ENCODE measurements at regions not wholly inside any gene's neighbourhood (a gene's known extent, or its start where the extent isn't known, plus 50 kb on each side); places are given as distances from the start of the nearest gene placed in this dataset.

DNA sequence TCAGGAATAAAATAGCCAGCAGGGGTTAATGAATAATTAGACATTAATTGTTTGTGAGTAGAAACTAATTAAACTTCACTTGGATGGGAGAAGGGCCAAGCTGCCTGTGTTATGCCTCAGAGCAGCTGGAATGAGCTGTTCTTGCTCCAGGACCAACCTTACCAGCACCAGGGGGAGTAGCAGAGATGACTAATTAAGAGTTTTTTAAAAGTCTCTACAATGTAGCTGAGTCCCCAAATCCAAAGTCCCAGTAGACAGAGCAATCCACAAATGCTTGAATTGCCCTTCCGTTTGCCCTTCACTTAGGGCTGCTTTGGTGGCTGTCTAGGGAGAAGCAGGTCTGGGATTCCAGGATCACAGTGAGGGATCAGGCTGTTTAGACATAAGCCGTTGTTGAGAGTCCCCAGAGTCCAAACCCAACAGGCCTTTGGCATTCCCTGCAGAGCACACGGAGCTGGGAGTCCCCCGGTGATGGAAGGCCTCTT is 59.4 kb downstream of the RHOB start:
- no peaks in the 10 kb centered on the region for H3K36me3 ChIP-seq (ENCODE audit: control insufficient read depth, insufficient read depth, low read length)
- H3K27me3 ChIP-seq (ENCODE audit: control insufficient read depth in 2 of 2, insufficient read depth in 2 of 2, low read length in 2 of 2), result peaks cover 0 to 6% of the 10 kb centered on the region in 2 experiments; a peak in 2 of 5 replicates
- POLR2A ChIA-PET, result interaction anchor here (0.7 kb wide), 1 partner anchor 343 kb away, joined by 3 read pairs; no protein-coding TSS in a partner anchor
- no peak overlapping the region for H3K27ac ChIP-seq (ENCODE audit: extremely low read depth, low read depth, low read length)
- in situ Hi-C loops (cut with MboI) (no loop called here), intact Hi-C loops (cut with micrococcal nuclease) (no loop called here)
- CTCF ChIA-PET (ENCODE audit: low intra/inter-chr PET ratio), result no interaction called here
- BruUV-seq (replicated peaks), result no TSS peak
- no peaks in the 10 kb centered on the region for H3K79me2 ChIP-seq (ENCODE audit: control insufficient read depth, insufficient read depth, low read length)
- no peak overlapping the region for H3K4me3 ChIP-seq
- no peak overlapping the region for H3K4me2 ChIP-seq (ENCODE audit: insufficient read depth, low read length)
- ATAC-seq (no peak), DNase-seq (ENCODE audit: extremely low read depth in 1 of 4, low spot score in 3 of 4) (no peak), FAIRE-seq (no peak)
- no peak overlapping the region for H3K9ac ChIP-seq (ENCODE audit: insufficient read depth in 1 of 2, low read depth in 2 of 2, low read length in 2 of 2)
- H3K9me1 ChIP-seq (ENCODE audit: control insufficient read depth, insufficient read depth, low read length), result no peaks in the 10 kb centered on the region
- 9% methylated on average over 4 of the region's 4 CpGs for WGBS (ENCODE audit: insufficient coverage, low coverage, missing lambda C conversion rate)
- no peaks in the 10 kb centered on the region for H4K20me1 ChIP-seq (replicated peaks; ENCODE audit: control insufficient read depth, insufficient read depth, low read length)
- TF ChIP-seq NELFE (IDR thresholded peaks at IDR 0.05; ENCODE audit: insufficient read depth, insufficient read length), result no peak
- no peak for TF ChIP-seq FOXJ3 (CRISPR knock-in tag; IDR thresholded peaks at IDR 0.05)
- peak in 1 of 2 experiments; percentile 16; a peak in 1 of 4 replicates for TF ChIP-seq RAD21 (CRISPR knock-in tag; conservative IDR thresholded peaks at IDR 0.05 in 1 of 2, IDR thresholded peaks at IDR 0.05 in 1 of 2)
- no peak for TF ChIP-seq MYNN (IDR thresholded peaks at IDR 0.05)
- TF ChIP-seq MYNN (CRISPR knock-in tag; IDR thresholded peaks at IDR 0.05), result no peak
- TF ChIP-seq, protein P1, sequence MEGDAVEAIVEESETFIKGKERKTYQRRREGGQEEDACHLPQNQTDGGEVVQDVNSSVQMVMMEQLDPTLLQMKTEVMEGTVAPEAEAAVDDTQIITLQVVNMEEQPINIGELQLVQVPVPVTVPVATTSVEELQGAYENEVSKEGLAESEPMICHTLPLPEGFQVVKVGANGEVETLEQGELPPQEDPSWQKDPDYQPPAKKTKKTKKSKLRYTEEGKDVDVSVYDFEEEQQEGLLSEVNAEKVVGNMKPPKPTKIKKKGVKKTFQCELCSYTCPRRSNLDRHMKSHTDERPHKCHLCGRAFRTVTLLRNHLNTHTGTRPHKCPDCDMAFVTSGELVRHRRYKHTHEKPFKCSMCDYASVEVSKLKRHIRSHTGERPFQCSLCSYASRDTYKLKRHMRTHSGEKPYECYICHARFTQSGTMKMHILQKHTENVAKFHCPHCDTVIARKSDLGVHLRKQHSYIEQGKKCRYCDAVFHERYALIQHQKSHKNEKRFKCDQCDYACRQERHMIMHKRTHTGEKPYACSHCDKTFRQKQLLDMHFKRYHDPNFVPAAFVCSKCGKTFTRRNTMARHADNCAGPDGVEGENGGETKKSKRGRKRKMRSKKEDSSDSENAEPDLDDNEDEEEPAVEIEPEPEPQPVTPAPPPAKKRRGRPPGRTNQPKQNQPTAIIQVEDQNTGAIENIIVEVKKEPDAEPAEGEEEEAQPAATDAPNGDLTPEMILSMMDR (IDR thresholded peaks at IDR 0.05 in 2 of 3, conservative IDR thresholded peaks at IDR 0.05 in 1 of 3; ENCODE audit: insufficient read depth in 2 of 3, low read depth in 1 of 3, low read length in 3 of 3), result peak in 1 of 3 experiments; percentile 27; a peak in 2 of 6 replicates
- no peak for TF ChIP-seq NFYB (IDR thresholded peaks at IDR 0.05; ENCODE audit: extremely low read depth, insufficient read length)
- no peaks in the 10 kb centered on the region for H3K9me3 ChIP-seq (replicated peaks; ENCODE audit: control insufficient read depth, insufficient read depth, low read depth, low read length)
- H2AFZ ChIP-seq (ENCODE audit: low read depth, low read length), result peak overlapping the region; percentile 21; the same call in 1 of the 2 replicates
- peaks cover 0 to 19% of the 10 kb centered on the region in 2 experiments; a peak in 3 of 5 replicates for H3K4me1 ChIP-seq (replicated peaks in 1 of 2; ENCODE audit: control insufficient read depth in 2 of 2, insufficient read depth in 2 of 2, low read length in 2 of 2)
